NCI-H1092 (cell line): ENCODE measurements at regions not wholly inside any gene's neighbourhood (a gene's known extent, or its start where the extent isn't known, plus 50 kb on each side); places are given as distances from the start of the nearest gene placed in this dataset.

Source experiments
- DNase-seq: peaks from one replicate; lab custom pipeline; 2025; lab: John Stamatoyannopoulos, UW

DNA sequence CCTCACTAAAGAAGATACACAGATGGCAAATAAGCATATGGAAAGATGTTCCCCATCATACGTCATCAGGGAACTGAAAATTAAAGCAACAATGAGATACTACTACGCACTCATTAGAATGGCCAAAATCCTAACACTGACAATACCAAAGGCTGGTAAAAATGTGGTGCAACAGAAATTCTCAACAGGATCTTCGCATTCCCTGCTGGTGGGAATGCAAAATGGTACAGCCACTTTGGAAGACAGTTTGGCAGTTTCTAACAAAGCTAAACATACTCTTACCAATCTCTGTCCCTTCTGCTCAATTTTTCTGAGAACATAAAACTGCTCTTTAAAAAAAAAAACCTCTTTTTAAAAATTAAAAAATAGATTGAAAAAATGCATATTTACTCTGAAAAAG, 300.2 kb downstream of the FBXW7 start:
- no peak for DNase-seq

DNA sequence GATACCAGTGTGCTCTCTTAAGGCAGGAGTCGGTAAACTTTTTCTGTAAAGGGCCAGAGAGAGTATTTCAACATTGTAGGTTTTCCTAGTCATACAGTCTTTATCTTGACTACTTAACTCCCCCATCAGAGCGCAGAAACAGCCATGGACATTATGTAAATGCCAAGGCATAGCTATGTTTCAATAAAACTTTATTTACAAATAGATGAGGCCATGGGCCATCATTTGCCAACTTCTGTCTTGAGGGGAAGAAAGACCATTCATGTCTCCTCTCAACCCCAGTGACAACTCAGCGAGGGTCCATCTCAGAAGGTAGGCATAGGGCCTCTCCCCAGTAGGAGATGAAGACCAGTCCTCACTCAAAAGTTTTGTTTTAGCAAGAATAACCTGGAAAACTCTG, 301.3 kb downstream of the FBXW7 start:
- no peak for DNase-seq

DNA sequence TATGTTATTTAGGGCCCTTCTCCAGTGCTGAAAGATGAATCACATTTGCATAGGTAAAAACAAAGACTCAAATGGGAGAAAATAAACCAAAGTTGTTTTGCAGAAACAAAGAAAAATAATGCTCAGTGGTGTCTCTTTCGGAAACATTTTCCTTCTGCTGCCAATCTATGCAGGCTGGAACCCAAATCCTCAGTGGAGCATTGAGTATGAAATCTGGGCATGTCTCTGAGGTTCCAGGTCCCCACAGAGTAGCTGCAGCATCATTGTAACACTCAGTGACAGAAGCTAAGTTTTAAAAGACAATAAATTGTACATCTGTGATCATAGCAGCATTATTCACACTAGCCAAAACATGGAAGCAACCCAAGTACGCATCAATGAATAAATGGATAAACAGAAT, 303.6 kb downstream of the FBXW7 start:
- no peak for DNase-seq

DNA sequence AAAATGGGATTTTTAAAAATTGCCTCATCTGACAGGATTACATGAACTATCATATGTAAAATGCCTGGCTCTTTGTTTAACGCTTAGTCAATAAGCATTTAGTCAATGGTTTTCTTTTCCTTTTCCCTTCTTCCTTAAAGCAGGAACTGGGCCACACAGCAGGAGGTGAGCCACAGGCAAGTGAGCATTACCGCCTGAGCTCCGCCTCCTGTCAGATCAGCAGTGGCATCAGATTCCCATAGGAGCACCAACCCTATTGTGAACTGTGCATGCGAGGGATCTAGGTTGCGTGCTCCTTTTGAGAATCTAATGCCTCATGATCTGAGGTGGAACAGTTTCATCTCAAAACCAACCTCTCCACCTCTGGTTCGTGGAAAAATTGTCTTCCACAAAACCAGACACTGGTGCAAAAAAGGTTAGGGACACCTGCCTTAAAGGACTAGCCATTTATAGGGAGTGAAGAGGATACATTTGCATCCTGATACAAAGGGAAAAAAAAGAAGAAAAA, 306.1 kb downstream of the FBXW7 start:
- DNase-seq: no peak

DNA sequence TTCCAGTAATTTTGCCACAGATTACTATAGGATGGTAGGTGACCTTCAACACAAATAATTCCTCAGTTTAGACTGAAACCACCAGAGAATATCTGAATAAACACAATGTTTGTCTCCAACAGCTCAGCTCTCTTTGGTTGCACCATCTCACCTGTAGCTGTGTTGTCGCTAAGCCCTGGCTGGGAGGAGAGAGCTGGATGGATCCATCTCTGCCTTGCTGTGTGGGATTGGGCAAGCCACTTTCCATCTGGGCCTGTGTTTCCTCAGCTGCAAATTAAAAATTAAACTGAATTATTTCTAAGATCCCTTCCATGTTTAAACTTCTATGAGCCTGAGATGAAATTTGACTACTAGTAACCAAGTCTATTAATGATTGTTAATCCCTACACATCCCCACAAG, 310.2 kb downstream of the FBXW7 start:
- no peak for DNase-seq

DNA sequence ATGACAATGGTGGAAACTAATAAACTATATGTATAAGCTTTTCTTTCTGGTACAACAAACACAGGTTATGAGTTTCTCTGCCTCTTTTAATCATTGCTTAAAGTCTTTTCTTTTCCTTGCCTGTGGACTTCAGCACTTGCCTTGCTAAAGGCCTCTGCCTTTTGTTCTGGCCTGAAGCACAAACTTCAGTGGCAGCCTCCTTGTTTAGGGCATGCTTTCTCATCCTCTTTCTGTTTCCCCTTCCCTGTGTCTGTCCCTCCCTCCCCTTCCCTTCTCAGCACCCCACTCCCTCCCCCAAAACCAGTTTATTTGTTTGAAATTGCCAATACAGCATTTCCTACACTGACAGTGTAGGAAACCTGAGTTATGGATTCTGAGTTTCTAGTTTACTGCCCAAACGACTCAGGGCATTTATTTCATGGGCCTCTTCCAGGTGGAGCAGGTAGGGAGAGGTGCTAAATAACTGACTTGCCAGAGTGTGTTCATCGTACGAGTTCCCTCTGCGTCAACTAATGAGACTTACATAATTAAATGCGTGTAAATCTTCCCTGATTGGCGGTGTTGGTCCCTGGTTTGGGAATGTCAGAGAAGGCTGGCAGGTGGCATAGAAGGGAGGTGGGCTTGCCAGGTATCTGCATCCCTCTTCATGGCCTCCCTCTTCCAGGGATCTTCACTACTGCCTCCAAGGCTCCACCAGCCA, 311.0 kb downstream of the FBXW7 start:
- DNase-seq: no peak

DNA sequence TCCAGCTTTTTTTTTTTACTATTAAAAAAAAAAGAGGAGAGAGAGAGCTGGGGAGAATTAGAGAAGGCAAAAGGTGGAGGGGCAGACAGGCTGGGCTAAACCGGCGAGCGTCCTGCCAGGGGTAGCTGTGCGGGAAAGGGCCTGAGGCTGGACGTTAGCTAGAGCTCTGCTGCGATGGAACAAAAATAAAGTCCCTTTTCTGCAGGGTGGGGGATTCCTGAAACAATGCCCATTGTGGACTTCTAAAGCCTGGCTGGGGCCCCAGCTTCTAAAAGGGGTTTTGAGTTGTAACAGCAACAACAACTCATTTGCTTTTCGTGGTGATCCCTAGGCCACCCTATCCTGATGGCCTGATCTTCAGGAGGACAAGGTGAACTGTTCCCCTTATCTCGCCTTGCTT, 311.7 kb downstream of the FBXW7 start:
- no peak for DNase-seq

DNA sequence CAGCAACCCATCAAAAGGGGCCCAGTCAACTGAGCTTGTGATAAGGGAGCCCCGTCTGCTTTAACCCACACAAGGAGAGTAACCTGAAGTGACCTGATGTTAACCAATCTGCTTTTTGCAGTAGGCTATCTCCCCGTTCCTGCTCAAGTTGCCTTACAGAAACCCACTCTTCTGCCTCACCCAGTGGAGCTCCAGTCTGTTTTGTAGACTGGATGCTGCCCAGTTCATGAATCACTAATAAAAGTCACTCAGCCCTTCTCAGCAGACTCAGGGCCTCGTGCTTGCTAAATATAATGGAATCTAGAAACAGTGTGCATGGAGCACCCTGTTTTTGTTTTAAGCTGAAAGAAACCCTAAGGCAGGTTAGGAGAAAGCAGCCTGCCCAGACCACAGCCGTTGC, 312.3 kb downstream of the FBXW7 start:
- no peak for DNase-seq

DNA sequence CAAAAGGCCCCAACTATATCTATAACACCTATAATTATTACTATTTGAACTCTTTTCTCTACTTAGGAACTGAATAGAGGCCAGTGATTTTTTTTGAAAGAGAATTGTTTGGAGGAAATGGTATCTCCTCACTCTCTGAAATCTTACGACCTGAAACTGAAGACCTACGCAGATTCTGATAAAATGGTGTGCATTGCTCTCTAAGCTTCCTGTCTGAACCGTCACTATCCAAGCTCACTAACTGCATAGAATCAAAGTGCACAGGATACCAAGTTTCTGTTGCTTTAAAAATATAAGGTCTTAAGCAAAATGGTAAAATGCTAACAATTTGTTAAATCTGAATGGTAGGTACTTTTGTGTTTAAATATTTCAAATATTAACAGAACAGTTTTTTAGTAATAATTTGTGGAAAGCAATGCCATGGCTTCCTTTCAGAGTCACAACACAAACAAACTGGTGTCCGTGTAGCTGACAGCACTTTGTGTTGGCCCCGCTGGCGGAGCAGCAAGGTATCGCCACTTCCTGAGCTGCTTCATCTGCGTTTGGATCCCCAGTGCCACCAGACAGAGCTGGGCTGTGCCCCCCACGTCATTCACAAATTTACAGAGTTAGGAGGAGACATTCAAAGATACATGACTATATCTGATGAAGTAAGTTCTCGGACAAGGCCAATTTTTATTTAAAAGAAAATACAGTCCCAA, 313.9 kb downstream of the FBXW7 start:
- no peak for DNase-seq

DNA sequence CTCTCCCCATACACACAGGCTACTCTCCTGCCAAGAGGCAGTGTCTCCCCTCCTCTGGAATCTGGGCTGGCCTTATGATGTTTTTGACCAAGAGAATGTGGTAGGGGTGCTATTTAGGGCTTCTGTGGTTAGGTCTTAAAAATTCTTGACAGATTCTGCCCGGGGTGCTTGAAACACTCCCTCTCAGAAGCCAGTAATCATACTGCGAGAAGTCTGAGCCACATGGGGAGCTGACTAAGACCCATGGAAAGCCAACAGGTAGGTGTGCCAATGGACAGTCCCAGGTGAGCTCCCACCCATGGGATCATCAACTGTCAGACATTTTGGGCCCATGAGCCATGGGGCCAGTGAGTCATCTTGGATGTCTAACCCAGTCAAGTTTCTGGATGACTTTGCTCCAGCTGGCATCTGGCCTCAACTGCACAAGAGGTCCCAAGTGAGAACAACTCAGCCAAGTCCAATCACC, 315.7 kb downstream of the FBXW7 start:
- DNase-seq: no peak

DNA sequence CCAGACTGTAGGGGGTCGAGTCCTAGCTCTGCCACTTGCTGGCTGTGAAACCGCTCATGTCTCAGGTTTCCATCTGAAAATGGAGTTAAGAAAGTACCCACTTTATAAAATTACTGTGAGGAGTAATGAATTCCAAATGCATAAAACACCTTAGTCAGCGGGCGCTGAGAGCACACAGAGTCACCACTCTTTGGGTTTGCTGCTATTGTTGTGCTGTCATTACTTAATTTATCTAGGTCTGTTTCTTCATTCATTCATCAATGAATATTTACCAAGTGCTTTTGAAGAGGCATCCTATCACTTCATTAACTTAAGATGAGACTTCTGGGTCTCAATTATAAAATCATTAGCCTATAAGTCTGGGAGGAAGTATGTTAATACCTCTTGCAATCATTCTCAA, 317.3 kb downstream of the FBXW7 start:
- DNase-seq: no peak

DNA sequence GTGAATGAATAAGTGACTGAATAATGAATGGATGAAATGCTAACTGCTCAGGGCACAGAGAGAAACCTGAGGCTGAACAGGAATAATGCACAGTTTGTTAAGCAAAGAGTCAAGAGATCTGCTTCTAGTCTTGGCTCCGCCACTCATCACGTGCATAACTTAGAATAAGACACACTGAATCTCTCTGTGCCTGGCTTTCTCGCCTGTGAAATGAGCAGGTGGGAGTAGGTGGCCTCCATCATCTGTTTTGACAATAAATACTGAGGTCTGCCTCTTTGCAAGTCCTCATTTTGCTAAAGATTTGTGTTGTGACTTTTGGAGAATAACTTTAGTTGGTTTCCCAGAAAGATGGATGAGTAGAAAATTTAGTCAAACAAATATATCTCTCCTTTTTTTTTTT, 318.0 kb downstream of the FBXW7 start:
- no peak for DNase-seq

DNA sequence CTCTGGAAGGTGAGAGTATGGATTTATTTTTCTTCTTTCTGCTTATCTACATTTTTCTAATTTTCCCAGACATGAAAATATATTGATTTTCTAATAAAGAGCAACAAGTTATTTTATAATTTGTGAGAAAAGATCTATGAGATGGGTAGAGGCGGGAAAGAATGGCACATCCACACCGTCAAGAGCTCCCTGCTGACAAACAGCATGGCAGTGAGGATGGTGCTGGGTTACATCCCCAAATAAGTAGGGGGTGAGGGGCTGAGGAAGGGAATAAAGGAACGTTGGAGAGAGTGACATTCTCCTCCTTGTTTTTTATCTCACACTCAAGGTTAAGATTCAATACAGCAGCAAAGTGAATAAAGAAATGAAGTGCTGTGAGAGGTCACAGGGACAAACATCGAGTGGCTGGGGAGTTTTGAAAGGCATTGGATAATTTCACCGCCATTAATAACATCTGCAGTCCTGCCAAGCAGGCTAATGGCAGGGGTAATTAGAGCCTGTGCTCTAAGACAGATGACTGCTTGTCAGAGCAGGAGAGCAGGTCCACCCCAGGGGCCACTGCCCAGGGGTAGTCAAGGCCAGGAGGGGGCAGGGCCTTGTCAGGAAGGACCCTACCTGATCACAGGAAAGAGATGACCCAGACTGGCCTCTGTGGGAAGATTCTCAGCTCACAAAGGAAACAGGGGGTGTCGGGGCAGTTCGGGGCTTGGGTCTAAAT, 323.8 kb downstream of the FBXW7 start:
- DNase-seq: no peak

DNA sequence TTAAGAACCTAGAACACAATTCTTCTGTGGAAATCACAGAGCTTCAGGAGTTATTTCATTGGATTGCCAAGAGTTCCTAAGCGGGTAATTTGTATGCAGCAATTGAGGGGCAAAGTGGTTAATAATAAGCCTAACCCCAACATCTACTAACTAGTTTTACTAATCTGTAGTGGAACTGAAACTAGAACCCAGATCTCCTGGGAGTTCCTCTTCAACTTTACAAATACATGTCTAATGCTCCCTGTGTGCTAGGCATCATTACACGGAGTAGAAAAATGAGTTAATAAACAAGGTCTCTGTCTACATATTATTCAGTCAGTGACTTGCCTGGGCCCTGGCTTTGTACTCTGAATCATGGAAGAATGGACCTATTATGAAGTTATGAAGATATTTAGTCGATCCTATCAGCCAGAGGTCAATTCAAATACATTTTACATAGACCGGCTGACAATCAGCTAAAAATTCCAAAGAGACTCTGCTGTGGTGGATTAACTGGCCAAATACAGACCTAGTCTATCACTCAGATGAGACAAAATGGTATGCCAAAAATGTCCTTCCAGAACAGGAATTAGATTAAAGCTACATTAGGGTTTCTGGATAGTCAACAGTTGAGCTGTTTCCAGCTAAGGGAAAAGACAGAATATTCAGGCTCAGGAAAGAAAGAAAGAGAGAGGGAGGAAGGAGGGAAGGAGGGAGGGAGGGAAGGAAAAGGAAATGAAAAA, 326.0 kb downstream of the FBXW7 start:
- no peak for DNase-seq

DNA sequence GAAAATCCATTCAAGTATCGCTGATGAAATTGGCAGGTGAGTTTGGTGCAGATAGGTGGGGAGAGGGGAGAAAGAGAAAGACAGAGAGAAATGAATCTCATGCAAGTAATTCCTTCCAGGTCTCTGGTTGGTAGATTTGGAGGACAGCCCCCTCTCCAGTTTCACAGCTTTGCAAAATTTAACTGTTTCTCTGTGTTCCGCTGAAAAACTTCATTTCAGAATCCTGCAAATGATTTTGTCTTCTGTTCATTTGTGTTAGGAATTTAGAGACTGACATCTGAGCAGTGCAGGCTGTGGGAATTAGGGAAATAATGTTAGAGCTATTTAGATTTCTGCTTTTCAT, 328.5 kb downstream of the FBXW7 start:
- no peak for DNase-seq

DNA sequence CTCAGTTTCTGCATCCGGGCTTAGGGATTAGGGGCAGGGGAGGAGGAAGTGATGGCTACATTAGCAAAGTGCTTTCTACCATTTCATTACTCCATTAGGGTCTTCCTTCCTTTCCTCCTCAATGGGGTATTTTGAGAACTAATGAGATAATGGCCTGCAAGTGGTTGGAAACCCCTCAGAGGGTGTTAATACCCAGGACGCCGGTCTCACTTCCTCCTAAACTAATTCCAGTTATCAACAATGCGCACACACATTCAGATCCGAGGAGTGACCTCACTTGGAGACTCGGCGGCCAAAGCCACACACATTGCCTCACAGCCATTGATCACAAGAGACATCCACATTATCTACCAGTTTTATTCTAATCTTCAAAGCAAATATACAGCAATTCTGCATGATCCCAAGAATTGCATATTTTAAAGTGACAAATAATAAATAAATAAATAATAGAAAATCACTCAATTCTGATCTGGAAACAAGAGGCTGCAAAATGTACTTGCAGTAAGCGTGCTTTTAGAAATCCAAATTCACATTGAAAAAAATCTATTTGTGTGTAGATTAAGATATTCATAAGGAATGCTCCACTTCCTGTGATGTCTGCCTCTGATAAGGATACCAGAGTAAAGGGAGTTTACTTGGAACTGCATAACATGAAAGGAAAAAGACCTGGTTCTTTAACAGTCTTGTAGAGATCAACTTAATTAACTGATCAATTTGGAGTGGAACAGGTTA, 329.1 kb downstream of the FBXW7 start:
- DNase-seq: no peak

DNA sequence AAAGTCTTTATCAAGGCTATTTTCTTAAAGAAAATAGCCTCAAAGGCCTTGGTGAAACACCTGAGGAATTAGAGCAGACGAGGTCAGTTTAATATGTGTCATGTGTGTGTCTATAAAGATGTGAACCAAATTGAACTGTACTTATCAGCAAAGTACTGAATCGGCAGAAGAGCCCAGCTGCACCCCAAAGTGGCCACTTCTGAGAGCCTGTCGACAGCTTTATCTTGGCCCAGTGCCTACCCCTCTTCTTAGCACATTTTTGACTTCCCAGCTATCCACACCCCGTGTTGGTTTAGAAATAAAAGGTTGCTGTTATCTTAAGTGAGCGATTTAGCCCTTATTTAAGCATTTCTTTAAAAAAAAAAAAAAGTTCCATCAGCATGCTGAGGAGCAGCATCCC, 329.7 kb downstream of the FBXW7 start:
- DNase-seq: no peak

DNA sequence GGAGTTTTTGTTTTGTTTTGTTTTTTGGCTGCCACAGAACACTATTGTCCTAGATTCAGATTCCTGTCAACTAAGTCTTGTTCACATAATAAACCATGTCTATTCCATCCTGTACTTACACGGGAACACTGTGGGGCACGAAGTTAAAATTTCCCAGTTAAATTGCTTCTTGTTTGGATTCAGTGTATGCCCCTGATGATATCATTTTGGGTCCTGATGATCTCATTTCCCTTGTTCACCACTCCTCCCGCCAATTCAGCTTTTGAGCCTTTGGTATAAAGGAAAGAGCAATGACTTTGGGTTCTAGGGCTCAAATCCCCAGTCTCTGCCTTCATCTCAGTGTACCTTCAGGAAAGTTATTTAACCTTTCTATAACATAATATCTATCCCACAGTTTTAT, 333.5 kb downstream of the FBXW7 start:
- DNase-seq: no peak

DNA sequence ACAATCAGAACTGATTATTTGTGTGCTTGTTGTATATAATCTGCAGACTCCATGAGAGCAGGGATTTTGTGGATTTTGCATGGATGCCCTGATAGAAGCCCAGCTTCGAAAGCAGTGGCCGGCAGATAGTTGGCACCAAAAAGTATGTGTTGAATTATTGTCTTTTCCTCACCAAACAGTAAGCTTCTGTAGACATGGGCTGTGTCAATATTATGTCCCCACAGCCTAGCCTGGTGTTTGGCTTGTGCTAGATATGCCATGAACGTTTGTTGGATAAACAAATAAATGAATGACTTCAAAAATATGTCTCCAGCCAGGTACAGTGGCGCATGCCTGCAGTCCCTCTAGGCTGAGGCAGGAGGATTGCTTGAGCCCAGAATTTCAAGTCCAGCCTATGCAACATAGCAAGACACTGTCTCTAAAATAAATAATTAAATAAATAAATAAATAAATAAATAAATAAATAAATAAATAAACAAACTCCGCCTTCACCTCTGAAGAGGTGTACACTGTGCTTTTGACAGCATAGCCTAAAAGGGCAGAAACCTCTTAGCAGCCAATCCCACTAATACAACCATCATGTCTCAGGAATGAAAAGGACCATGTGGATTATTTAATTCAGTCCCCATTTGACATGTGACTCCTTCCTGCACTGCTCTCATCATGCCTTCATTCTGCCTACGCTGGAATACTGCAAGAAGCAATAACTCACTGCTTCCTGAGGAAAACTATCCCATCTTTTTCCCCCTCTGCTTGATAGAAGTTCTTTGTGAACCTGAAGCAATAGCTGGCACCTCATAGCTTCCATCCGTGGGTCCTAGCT, 335.2 kb downstream of the FBXW7 start:
- DNase-seq: no peak

DNA sequence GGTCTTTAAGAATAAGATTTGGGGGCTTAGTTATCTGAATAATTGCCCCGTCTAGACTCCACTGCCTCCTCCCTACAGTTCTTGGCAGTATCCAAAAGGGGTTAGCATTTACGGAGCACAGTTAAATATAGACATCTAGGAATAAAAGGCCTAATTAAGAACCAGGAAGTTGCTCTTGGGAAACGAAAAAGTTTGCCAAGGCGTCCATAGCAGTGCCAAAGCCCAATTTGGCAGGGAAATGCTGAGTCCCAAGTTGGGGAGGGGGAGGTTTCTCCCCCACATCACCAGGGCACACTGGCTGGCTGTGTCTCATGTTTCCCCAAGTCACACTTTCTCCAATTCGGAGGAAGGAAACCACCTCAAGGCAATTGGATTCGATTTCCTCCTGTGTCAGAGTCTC, 338.7 kb downstream of the FBXW7 start:
- no peak for DNase-seq

DNA sequence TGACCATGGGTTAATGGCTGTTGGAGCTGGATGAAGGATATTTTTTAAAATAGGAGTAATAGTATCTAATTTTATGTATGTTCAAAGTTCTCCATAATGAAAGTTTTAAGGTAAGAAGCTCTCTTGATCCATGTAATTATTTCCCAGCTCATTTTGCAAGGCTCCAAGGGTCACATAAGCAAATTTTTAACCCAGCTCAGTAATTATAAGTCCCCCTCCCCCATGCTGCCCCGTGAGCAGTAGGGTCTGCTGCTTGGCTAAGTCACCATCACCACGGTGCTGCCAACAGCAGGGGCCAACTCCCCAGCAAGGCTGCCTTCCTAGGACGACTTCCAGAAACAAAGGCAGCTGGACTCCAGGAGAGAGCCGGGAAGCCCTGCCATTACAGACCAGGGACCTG, 340.0 kb downstream of the FBXW7 start:
- DNase-seq: no peak
